ENCODE measurements at regions not wholly inside any gene's neighbourhood (a gene's known extent, or its start where the extent isn't known, plus 50 kb on each side); places are given as distances from the start of the nearest gene placed in this dataset.

- TF ChIP-seq CTCF (IDR thresholded peaks at IDR 0.05; ENCODE audit: insufficient read depth, low read length), result no peak
Measured at GRCh38 chr4:24130637-24131036, 240.8 kb upstream of the PPARGC1A start.

GRCh38 chr4:24126776-24127175 is 236.9 kb upstream of the PPARGC1A start:
- no peak for TF ChIP-seq CTCF (IDR thresholded peaks at IDR 0.05; ENCODE audit: insufficient read depth, low read length)
- H3K4me3 ChIP-seq (ENCODE audit: low read depth, low read length), result no peak overlapping the region
- DNase-seq (ENCODE audit: low read depth), result no peak

More at GRCh38 chr4:24130637-24131036, 240.8 kb upstream of the PPARGC1A start:
- DNase-seq (ENCODE audit: low read depth), result no peak
- H3K4me3 ChIP-seq (ENCODE audit: low read depth, low read length), result no peak overlapping the region

GRCh38 chr4:24121395-24122175 is 231.7 kb upstream of the PPARGC1A start:
- TF ChIP-seq CTCF (IDR thresholded peaks at IDR 0.05; ENCODE audit: insufficient read depth, low read length), result no peak
- DNase-seq (ENCODE audit: low read depth), result no peak
- no peak overlapping the region for H3K4me3 ChIP-seq (ENCODE audit: low read depth, low read length)

- TF ChIP-seq CTCF (IDR thresholded peaks at IDR 0.05; ENCODE audit: insufficient read depth, low read length), result no peak
- H3K4me3 ChIP-seq (ENCODE audit: low read depth, low read length), result no peak overlapping the region
- no peak for DNase-seq (ENCODE audit: low read depth)
Measured at GRCh38 chr4:24117975-24118374, 228.1 kb upstream of the PPARGC1A start.

- no peak for TF ChIP-seq CTCF (IDR thresholded peaks at IDR 0.05; ENCODE audit: insufficient read depth, low read length)
- DNase-seq (ENCODE audit: low read depth), result no peak
- H3K4me3 ChIP-seq (ENCODE audit: low read depth, low read length), result no peak overlapping the region
Measured at GRCh38 chr4:24116107-24116506, 226.3 kb upstream of the PPARGC1A start.

GRCh38 chr4:24114919-24115500 is 225.2 kb upstream of the PPARGC1A start:
- H3K4me3 ChIP-seq (ENCODE audit: low read depth, low read length), result no peak overlapping the region
- TF ChIP-seq CTCF (IDR thresholded peaks at IDR 0.05; ENCODE audit: insufficient read depth, low read length), result no peak
- DNase-seq (ENCODE audit: low read depth), result no peak

Measured in fibroblast of the aortic adventitia (primary cell).